ENCODE measurements at regions not wholly inside any gene's neighbourhood (a gene's known extent, or its start where the extent isn't known, plus 50 kb on each side); places are given as distances from the start of the nearest gene placed in this dataset.

- no peak for DNase-seq
These were observed 534.3 kb upstream of the LARGE1 start for GRCh38 chr22:34454598-34454997.

- DNase-seq, result no peak
These were observed 542.5 kb upstream of the LARGE1 start for GRCh38 chr22:34462795-34463194.

GRCh38 chr22:34475886-34476285 lies 555.6 kb upstream of the LARGE1 start:
- DNase-seq, result no peak

GRCh38 chr22:34476762-34477161 lies 556.5 kb upstream of the LARGE1 start:
- no peak for DNase-seq

GRCh38 chr22:34481090-34481489 lies 560.8 kb upstream of the LARGE1 start:
- no peak for DNase-seq

- no peak for DNase-seq
These were observed 566.1 kb upstream of the LARGE1 start for GRCh38 chr22:34486381-34486780.

- DNase-seq, result no peak
These were observed 569.6 kb upstream of the LARGE1 start for GRCh38 chr22:34489861-34490260.

- DNase-seq, result peak; percentile 15
These were observed 570.6 kb upstream of the LARGE1 start for GRCh38 chr22:34490886-34491285.

- no peak for DNase-seq
These were observed 572.5 kb upstream of the ISX start for GRCh38 chr22:34493486-34493885.

- DNase-seq, result no peak
These were observed 564.5 kb upstream of the ISX start for GRCh38 chr22:34501366-34501965.

GRCh38 chr22:34502821-34503220 lies 563.1 kb upstream of the ISX start:
- no peak for DNase-seq

- DNase-seq, result no peak
These were observed 557.2 kb upstream of the ISX start for GRCh38 chr22:34508797-34509196.

- no peak for DNase-seq
These were observed 539.3 kb upstream of the ISX start for GRCh38 chr22:34526681-34527080.

GRCh38 chr22:34534101-34534500 lies 531.9 kb upstream of the ISX start:
- no peak for DNase-seq

- DNase-seq, result no peak
These were observed 498.6 kb upstream of the ISX start for GRCh38 chr22:34567367-34567766.

- no peak for DNase-seq
These were observed 495.6 kb upstream of the ISX start for GRCh38 chr22:34570408-34570807.

GRCh38 chr22:34579519-34579918 lies 486.4 kb upstream of the ISX start:
- no peak for DNase-seq

GRCh38 chr22:34587357-34588356 lies 478.3 kb upstream of the ISX start:
- DNase-seq, result no peak

- no peak for DNase-seq
These were observed 476.9 kb upstream of the ISX start for GRCh38 chr22:34588871-34589545.

- DNase-seq, result no peak
These were observed 473.7 kb upstream of the ISX start for GRCh38 chr22:34592123-34592740.

- no peak for DNase-seq
These were observed 466.4 kb upstream of the ISX start for GRCh38 chr22:34599567-34599966.

GRCh38 chr22:34604312-34604711 lies 461.6 kb upstream of the ISX start:
- DNase-seq, result no peak

- no peak for DNase-seq
These were observed 457.9 kb upstream of the ISX start for GRCh38 chr22:34608106-34608505.

Data from kidney glomerular epithelial cell (primary cell).